NOMO-1 treated with DMSO at 0.1 percent for 48 hours (cell line): ENCODE measurements at regions not wholly inside any gene's neighbourhood (a gene's known extent, or its start where the extent isn't known, plus 50 kb on each side); places are given as distances from the start of the nearest gene placed in this dataset.
A peak's percentile ranks its signal among the peaks of the same experiment; 100 is the strongest.

ENCODE experiments used
- DNase-seq: peaks from one replicate; lab custom pipeline; 2025; ENCODE audit not compliant: unreplicated experiment; lab: John Stamatoyannopoulos, UW

- no peak for DNase-seq
Measured at GRCh38 chr12:94059394-94060368, 88.7 kb upstream of the PLXNC1 start.

DNA sequence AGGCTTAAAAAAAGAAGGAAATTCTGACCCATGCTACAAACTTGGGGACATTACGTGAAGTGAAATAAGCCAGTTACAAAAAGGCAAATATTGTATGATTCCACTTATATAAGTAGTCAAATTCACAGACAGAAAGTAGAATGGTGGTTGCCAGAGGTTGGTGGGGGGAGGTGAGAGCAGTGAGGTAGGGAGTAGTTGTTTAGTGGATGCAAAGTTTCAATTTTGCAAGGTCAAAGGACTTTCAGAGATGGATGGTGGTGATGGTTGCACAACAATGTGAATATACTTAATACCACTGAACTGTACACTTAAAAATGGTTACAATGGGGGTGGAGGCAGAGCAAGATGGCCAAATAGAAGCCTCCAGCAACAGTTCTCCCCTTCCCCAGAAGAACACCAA, 86.2 kb upstream of the PLXNC1 start:
- DNase-seq = no peak

DNA sequence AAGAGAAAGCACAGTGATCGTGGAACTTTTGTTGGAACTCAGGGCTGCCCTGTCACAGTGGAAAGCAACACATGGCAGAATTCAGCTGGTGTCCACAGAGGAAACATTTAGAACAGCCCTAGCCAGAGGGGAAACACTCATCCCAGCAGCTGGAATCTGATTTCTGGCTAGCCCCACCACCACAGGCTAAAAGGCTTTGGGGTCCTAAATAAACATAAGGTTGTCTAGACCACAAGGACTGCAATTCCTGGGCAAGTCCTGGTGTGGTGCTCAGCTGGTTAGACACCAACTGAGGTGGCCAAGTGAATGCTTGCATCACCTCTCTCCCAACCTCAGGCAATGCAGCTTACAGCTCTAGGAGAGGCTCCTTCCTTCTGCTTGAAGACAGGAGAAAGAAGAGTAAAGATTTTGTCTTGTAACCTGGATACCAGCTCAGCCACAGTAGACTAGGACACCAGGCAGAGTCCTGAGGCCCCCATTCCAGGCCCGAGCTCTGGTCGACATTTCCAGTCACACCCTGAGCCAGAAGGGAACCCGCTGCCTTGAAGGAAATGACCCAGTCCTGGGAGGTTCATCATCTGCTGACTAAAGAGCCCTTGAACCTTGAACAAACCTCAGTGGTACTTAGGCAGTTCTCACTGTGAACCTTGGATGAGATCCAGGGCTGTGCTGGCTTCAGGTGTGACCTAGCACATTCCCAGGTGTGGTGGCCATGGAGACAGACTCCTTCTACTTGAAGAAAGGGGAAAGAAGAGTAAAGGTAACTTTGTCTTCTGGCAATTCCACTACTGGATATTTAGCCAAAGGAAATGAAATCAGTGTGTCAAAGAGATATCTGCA, 85.4 kb upstream of the PLXNC1 start:
- DNase-seq = no peak

DNA sequence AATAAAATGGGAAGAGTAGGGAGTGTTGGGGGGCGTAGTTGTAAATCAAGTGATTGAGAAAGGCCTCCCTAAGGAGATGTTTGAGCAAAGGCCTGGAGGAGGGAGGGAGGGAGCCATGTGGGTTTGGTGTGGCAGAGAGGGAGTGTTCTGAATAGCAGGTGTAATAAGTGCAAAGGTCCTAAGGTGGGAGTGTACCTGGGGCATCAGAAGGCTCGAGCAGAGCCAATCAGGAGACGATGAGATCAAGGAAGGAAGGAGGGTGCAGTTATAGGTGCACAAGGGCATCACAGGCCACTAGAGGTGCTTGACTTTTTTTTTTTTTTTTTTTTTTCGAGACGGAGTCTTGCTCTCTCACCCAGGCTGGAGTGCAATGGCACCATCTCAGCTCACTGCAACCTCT, 77.9 kb upstream of the PLXNC1 start:
- DNase-seq = no peak

DNA sequence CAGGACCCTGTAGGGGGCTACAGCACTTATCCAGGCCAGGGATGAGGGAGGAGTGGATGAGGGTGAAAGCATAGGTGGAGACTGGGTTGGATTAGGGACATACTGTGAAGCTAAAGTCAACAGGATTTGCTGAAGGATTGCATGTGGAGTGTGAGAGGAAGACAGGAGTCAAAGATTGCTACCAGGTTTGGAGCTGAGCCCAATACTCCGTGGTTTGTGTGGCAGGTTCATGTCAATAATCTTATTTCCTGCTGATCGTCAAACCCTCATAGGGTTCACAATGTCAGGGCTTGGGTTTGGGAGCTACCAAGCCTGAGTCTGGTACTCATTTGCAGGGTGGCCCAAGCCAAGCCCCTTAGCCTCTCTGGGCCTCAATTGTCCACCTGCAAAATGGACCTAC, 77.1 kb upstream of the PLXNC1 start:
- DNase-seq = no peak

DNA sequence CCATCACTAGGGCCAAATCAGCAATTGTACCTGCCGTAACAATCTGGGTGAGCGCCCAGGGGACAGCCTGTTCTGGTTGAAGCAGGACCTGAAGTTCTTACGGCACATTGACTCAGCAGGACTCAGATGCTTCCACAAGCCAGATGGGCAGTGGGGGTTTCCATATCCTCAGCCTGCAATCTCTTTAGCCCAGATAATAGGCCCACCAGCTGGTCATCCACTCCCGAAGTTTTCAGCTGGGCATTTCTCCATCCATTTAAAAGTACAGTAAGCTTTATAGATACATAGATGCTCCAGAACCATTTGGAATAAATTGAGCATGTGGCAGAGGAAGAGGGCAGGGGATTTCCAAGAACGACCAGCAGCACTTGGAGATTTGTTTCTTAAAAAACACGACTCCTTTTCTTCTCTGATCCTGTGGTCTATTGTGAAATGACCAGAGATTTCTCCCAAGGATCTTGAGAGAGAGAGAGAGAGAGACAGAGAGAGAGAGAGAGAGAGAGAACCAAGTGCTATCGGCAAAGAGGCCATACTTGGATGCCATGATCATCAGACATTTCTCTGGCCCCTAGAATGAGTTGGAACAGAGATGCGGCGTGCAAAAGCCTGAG, 74.8 kb upstream of the PLXNC1 start:
- no peak for DNase-seq

DNA sequence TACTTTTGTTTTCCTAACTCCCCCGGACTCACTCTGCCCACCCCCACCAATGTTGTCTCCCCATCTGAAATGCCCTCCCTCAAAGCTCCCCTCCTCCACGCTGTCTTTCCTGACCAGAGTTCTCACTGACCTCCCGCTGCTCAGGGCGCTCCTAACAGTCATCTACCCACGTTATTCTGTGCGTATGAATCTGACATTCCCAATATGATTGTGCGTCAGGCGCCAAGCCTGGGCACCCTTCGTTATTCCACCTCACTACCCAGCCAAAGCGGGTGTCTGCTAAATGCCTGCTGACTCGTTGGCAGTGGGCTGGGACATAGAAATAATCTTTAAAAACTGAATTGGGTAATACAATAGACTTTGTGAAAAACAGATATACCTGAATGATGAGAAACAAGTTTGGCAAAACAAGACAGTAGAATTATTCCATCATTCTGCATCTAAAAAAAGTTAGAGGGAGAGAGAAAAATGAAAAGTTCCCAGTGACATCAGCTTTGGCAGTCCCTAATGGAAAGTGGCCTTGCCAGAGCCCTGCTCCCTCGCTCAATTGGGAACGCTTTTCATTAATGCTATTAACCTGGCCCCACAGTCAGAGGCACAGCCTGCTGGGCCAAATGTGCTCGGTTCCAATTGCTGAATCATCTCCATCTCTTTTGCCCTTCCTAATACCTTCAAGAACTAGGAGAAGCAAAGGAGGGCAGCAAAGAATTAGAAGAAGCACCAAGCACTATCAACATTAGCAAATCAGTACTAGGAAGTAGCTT, 74.0 kb upstream of the PLXNC1 start:
- DNase-seq = no peak

DNA sequence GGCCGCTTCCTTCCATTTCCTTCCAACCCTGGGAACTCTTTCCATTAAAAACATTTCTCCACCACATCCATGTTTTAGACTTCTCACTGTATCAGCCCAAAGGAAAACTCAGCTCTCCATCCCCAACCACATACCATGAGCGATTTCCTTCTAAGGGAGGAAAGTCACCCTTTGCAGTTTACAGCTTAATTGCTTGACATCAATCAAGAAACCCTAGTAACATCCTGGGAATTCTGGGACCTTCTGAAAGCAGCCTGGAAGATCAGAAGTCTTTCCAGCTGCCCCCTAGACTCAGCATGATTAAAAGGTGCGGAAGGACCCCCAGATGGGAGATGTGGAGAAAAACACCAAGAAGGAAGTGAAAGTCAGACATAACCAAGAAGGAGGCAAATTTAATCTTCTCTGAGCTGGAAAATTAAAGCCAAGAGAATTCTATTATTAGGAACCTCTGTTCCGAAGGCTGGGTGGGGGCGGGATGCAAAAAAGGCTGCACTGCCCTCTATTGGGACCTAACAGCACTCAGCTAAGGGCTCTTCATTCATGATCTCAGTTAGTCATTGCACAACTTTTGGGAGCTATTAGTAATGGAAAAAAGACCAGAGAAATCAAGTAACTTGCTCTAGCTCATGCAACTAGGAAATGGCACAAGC, 73.3 kb upstream of the PLXNC1 start:
- peak; percentile 80 for DNase-seq

DNA sequence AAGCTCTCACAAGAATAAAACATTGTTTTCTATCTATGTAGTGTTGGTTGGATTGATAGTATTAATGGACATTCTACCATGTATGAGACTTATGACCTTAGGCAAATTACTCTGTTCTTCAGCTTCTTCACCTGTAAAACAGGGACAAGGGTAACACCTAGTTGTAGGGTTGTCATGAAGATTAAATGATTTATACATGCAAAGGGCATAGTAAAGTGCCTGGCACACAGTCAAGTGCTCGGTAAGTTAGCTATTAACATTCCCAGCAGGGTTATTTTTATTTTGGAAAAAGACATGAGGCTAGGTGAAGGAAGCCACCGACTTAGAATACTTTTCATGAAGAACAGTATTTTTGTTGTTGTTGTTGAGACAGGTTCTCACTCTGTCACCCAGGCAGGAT, 71.2 kb upstream of the PLXNC1 start:
- no peak for DNase-seq

DNA sequence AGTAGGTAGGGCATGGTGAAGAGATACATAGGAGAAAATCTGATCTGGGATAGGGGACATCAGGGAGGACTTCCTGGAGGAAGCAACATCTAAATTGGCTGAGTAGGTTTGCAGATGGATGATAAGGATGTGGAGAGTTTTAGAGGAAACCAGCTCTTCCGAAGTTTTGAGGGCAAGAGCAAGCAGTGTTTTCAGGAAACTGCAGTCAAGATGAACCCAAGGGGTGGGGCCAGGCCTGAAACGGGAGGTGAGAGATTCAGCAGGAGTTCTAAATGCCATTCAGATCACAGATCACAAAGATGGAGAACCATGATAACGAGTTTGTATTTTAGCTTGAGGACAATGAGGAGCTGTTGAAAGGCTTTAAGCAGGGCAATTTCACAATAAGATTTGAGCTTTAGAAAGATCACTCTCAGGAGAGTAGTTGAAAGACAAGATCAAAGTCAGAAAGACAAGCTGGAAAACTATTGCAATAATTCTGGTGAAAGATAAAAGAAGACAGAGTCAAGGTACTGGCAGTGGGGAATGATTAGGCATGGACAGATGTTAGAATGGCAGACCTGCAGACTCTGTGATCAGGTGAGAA, 70.1 kb upstream of the PLXNC1 start:
- DNase-seq = no peak

DNA sequence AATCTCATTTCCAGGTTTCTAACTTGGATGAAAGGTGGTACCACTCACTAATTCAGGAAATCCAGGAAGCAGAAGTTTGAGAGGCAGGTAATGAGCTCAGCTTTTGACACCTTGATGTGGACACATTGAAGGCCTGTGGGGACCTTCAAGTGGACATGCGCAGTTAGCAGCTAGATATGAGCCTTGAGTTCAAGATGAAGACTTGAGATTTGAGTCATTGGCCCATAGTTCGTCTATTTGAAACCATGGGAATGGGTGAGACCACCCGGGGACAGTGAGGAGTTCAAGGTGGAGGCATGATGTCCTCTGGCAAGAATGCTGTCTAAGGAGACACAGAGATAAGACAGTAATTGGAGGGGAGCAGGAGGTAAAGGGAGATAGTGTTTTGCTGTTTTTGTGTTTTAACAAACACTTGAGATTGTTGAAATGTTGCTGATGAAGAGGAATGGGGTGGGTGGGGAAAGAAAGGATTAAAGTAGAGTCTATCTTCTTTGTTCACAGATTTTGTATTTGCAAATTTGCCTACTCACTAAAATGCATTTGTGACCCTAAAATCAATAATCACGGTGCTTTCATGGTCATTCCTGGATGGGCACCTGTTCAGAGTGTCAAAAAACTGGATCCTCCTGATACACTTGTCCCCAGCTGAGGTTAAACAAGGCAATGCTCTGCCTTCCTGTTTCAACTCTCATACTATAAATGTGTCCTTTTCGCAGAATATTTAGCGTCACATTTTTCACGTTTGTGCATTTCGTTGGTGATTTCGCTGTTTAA, 69.5 kb upstream of the PLXNC1 start:
- no peak for DNase-seq

DNA sequence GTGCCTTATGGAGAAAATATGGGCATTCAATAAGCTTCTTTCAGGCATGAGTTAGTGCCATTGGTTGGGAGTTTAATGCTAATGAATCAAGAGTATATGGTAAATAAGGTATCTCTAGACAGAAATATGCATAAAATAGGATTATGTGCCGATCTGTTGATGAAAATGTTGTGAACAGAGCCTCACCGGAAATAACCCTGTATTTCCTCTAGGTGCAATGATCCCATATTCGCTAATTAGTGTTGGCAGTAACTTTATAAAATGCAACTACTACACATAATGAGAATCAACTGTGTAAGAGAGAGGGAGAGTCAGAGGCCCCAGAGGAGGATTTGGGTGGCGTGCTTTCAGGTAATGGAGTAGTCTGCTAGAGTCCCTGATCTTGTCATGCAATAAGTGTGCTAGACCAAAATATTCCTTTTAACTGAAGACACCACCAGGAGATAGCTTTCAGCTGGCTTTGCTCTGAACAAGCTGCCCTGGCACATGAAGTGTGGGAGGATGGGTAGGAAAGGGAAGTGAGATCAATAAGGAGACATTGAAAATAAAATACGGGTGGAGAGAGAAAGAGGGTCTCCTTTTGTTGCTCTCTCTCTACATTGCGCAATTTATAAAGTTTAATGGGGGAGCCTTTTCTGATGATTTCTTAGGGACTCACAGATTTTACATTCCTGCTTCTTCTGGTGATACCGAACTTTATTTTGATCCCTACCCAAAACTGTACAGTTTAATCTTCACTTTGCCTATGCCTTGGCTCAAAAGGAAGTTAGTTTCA, 68.6 kb upstream of the PLXNC1 start:
- no peak for DNase-seq

- DNase-seq = no peak
Measured at GRCh38 chr12:94080341-94081009, 67.9 kb upstream of the PLXNC1 start.

DNA sequence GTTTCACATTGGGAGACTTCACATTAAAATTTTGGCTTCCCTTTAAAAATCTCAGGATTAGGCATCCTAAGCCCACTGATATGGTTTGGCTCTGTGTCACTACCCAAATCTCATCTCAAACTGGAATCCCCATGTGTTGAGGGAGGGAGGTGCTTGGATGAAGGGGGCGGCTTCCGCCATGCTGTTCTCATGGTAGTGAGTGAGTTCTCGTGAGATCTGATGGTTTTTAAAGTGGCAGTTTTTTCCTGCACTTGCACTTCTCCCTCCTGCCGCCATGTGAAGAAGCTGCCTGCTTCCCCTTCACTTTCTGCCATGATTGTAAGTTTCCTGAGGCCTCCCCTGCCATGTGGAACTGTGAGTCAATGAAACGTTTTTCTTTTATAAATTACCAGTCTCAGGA, 65.7 kb upstream of the PLXNC1 start:
- no peak for DNase-seq

- DNase-seq = no peak
Measured at GRCh38 chr12:94089891-94090290, 58.5 kb upstream of the PLXNC1 start.

DNA sequence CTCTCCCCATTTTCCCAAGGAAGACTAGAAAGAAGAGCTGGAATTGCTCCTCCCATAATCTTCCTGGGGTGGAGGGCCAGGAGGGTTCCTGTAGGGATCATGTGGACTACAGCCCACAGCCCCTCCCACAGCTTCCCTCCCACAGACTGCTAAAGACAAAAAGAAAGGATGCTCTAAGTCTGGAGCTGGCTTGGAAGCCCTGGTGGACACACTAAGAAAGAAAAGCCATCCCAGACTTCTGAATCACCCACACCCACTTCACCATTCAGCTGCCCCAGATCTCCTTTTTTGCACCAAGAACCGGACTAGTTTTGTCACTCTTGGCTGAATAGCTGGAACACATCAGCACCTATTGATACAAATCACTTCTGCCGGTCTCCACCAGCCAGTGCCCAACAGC, 56.8 kb upstream of the PLXNC1 start:
- DNase-seq = no peak

DNA sequence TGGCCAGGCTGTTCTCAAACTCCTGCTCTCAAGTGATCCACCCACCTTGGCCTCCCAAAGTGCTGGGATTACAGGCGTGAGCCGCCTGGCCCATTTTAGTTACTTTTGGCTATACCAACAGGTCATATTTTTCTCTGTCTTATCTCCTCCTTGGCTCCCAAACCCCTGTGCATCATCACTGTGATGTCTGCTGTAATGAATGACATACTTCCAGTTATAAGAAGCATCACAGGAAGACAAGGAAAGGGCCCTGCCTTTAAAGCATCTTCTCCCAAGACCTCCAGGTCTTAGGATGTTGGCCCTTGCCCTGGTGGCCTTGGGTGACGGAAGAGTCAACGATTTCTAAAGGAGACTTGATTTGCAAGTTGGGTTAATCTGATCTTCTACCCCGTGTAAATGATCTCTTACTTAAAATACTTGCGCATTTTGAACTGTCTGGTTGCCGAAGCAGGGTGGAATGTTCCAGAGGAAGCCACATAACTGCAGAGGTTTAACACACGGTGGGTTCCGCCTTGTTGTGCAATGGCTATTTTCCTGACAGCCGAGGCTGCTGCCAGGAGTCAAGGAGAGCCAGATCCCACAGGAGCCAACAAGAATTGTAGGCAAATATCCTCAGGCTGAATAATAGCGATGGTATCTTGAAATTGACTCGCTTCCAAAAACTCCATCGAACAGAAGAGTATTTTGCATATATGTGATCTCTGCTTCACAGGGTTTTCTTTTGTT, 55.7 kb upstream of the PLXNC1 start:
- no peak for DNase-seq
